ENCODE measurements at regions not wholly inside any gene's neighbourhood (a gene's known extent, or its start where the extent isn't known, plus 50 kb on each side); places are given as distances from the start of the nearest gene placed in this dataset.

GRCh38 chrX:69298466-69299140 is 133.3 kb upstream of the PJA1 start:
- Histone ChIP-seq H3K4me3 (ENCODE audit: low read length) (no peak overlapping the region), H2AFZ (ENCODE audit: low read depth, low read length) (no peak overlapping the region), H3K9ac (ENCODE audit: low read length) (no peak overlapping the region), H3K27ac (ENCODE audit: low read length) (no peak overlapping the region), H3K36me3 (ENCODE audit: insufficient read depth, low read length) (no peaks in the 10 kb centered on the region), H3K4me2 (ENCODE audit: low read length) (no peak overlapping the region), H3F3A (ENCODE audit: insufficient read depth, low read length, poor library complexity, severe bottlenecking) (no peaks in the 10 kb centered on the region), H3K9me2 (ENCODE audit: insufficient read depth, low read length) (no peaks in the 10 kb centered on the region), H4K20me1 (ENCODE audit: insufficient read depth) (no peaks in the 10 kb centered on the region), H3K79me2 (replicated peaks; ENCODE audit: insufficient read depth, low read length) (no peaks in the 10 kb centered on the region), H3K27me3 (ENCODE audit: insufficient read depth, low read depth, low read length) (no peaks in the 10 kb centered on the region), H3K9me3 (ENCODE audit: low read length) (no peaks in the 10 kb centered on the region)
- no peak for TF ChIP-seq SMC3 (conservative IDR thresholded peaks at IDR 0.05; ENCODE audit: poor library complexity)
- TF ChIP-seq TAF1 (IDR thresholded peaks at IDR 0.05; ENCODE audit: low read depth), result no peak
- no peak for TF ChIP-seq POLR2AphosphoS5 (IDR thresholded peaks at IDR 0.05)

DNA sequence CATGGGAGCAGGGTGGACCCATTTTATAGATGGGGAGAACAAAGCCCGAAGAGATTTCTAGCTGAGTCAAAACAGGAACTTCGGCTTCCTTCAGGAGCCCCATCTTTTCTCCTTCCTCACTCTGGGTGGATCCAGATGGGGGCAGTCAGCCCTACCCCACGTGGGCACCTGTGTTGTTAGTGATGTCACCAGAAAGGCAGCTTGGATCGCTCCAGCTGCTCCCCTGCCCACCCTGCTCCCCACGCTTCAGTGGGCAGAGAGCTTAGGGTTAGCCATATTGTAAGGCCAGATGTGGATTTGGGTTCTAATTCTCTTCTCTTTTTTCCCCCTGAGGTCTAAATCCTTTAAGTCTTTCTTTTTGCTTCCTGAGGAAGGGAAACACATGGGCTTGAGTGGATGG is 132.3 kb upstream of the PJA1 start:
- no peaks in the 10 kb centered on the region for H4K20me1 ChIP-seq (ENCODE audit: insufficient read depth)
- H3K27ac ChIP-seq (ENCODE audit: low read length), result no peak overlapping the region
- TF ChIP-seq SMC3 (conservative IDR thresholded peaks at IDR 0.05; ENCODE audit: poor library complexity) (no peak), POLR2AphosphoS5 (IDR thresholded peaks at IDR 0.05) (no peak), REST (IDR thresholded peaks at IDR 0.05; ENCODE audit: borderline replicate concordance) (no peak), CTCF (IDR thresholded peaks at IDR 0.05; ENCODE audit: poor library complexity, severe bottlenecking) (no peak), MXI1 (conservative IDR thresholded peaks at IDR 0.05; ENCODE audit: poor library complexity, severe bottlenecking) (no peak)
- H3K9ac ChIP-seq (ENCODE audit: low read length), result no peak overlapping the region
- no peaks in the 10 kb centered on the region for H3K79me2 ChIP-seq (replicated peaks; ENCODE audit: insufficient read depth, low read length)
- H3K4me2 ChIP-seq (ENCODE audit: low read length), result no peak overlapping the region
- H3F3A ChIP-seq (ENCODE audit: insufficient read depth, low read length, poor library complexity, severe bottlenecking), result no peaks in the 10 kb centered on the region
- no peaks in the 10 kb centered on the region for H3K9me3 ChIP-seq (ENCODE audit: low read length)
- H3K36me3 ChIP-seq (ENCODE audit: insufficient read depth, low read length), result no peaks in the 10 kb centered on the region
- H3K27me3 ChIP-seq (ENCODE audit: insufficient read depth, low read depth, low read length), result no peaks in the 10 kb centered on the region
- H2AFZ ChIP-seq (ENCODE audit: low read depth, low read length), result no peak overlapping the region
- H3K9me2 ChIP-seq (ENCODE audit: insufficient read depth, low read length), result no peaks in the 10 kb centered on the region
- H3K4me3 ChIP-seq (ENCODE audit: low read length), result no peak overlapping the region

- no peak overlapping the region for H3K4me3 ChIP-seq (ENCODE audit: low read length)
- H3F3A ChIP-seq (ENCODE audit: insufficient read depth, low read length, poor library complexity, severe bottlenecking), result no peaks in the 10 kb centered on the region
- H3K9me2 ChIP-seq (ENCODE audit: insufficient read depth, low read length), result no peaks in the 10 kb centered on the region
- H3K27ac ChIP-seq (ENCODE audit: low read length), result no peak overlapping the region
- TF ChIP-seq EZH2 (IDR thresholded peaks at IDR 0.05; ENCODE audit: borderline replicate concordance, insufficient read depth, low read length, poor library complexity, severe bottlenecking) (no peak), POLR2AphosphoS5 (IDR thresholded peaks at IDR 0.05) (no peak), SMC3 (conservative IDR thresholded peaks at IDR 0.05; ENCODE audit: poor library complexity) (no peak), REST (IDR thresholded peaks at IDR 0.05; ENCODE audit: borderline replicate concordance) (no peak), RAD21 (conservative IDR thresholded peaks at IDR 0.05) (no peak), TAF1 (IDR thresholded peaks at IDR 0.05; ENCODE audit: low read depth) (no peak), CTCF (IDR thresholded peaks at IDR 0.05; ENCODE audit: poor library complexity, severe bottlenecking) (no peak), MXI1 (conservative IDR thresholded peaks at IDR 0.05; ENCODE audit: poor library complexity, severe bottlenecking) (no peak)
- no peaks in the 10 kb centered on the region for H4K20me1 ChIP-seq (ENCODE audit: insufficient read depth)
- H3K36me3 ChIP-seq (ENCODE audit: insufficient read depth, low read length), result no peaks in the 10 kb centered on the region
- H3K4me2 ChIP-seq (ENCODE audit: low read length), result no peak overlapping the region
- H3K9ac ChIP-seq (ENCODE audit: low read length), result no peak overlapping the region
- H3K79me2 ChIP-seq (replicated peaks; ENCODE audit: insufficient read depth, low read length), result no peaks in the 10 kb centered on the region
- H3K9me3 ChIP-seq (ENCODE audit: low read length), result no peaks in the 10 kb centered on the region
- no peak overlapping the region for H2AFZ ChIP-seq (ENCODE audit: low read depth, low read length)
- no peaks in the 10 kb centered on the region for H3K27me3 ChIP-seq (ENCODE audit: insufficient read depth, low read depth, low read length)
These were observed 128.7 kb upstream of the PJA1 start for GRCh38 chrX:69293776-69294601.
